Astrocyte (in vitro differentiated cells and primary cell): ENCODE measurements at regions not wholly inside any gene's neighbourhood (a gene's known extent, or its start where the extent isn't known, plus 50 kb on each side); places are given as distances from the start of the nearest gene placed in this dataset.

Experiments
- CTCF ChIP-seq: IDR thresholded peaks from 2 replicates; pipeline ENCODE4 v1.5.1; 2011; ENCODE audit warnings: low read depth, mild to moderate bottlenecking, inconsistent platforms, low read length, moderate library complexity; ENCODE audit not compliant: insufficient read depth
- EZH2 ChIP-seq: IDR thresholded peaks from 2 replicates; pipeline ENCODE4 v1.6.1; 2012; ENCODE audit warnings: mild to moderate bottlenecking, low read length, inconsistent platforms; ENCODE audit not compliant: insufficient read depth

- TF ChIP-seq CTCF (no peak), EZH2 (no peak)
These were observed 475.1 kb downstream of the ZPLD1 start for GRCh38 chr3:102909904-102910303.
